ENCODE measurements at regions not wholly inside any gene's neighbourhood (a gene's known extent, or its start where the extent isn't known, plus 50 kb on each side); places are given as distances from the start of the nearest gene placed in this dataset.

- no peak overlapping the region for H3K14ac ChIP-seq (ENCODE audit: low read length in 2 of 2)
- H4K8ac ChIP-seq (ENCODE audit: low read length) = no peak overlapping the region
- H3K4me2 ChIP-seq (ENCODE audit: low read length, poor library complexity, severe bottlenecking) = no peak overlapping the region
- no peaks in the 10 kb centered on the region for H3K27me3 ChIP-seq (ENCODE audit: control insufficient read depth in 1 of 2, insufficient read depth in 1 of 2, low read length in 2 of 2)
- H2AK5ac ChIP-seq (ENCODE audit: low read length, severe bottlenecking) = no peak overlapping the region
- 70% methylated on average over 1 of the region's 1 CpG for WGBS
- H2AFZ ChIP-seq (ENCODE audit: low read depth, low read length) = no peak overlapping the region
- no peaks in the 10 kb centered on the region for H3K36me3 ChIP-seq (ENCODE audit: control insufficient read depth in 1 of 2, insufficient read depth in 2 of 2, low read depth in 1 of 2, low read length in 2 of 2)
- no peak overlapping the region for H3K4me3 ChIP-seq (ENCODE audit: insufficient read depth in 1 of 2, low read depth in 1 of 2, low read length in 2 of 2)
- H2BK120ac ChIP-seq (ENCODE audit: low read depth, low read length) = no peak overlapping the region
- H2BK12ac ChIP-seq (ENCODE audit: low read length in 2 of 2) = no peak overlapping the region
- no peak overlapping the region for H3K27ac ChIP-seq (ENCODE audit: low read length, poor library complexity, severe bottlenecking)
- no peak overlapping the region for H3K4ac ChIP-seq (ENCODE audit: low read depth in 1 of 2, low read length in 2 of 2)
- H3K4me1 ChIP-seq (ENCODE audit: control insufficient read depth, insufficient read depth, low read depth, low read length) = no peaks in the 10 kb centered on the region
- H3K23ac ChIP-seq (ENCODE audit: low read length in 2 of 2) = no peak overlapping the region
- no peak for DNase-seq
- no peak overlapping the region for H3K18ac ChIP-seq (ENCODE audit: low read depth in 1 of 2, low read length in 2 of 2)
- H3K9me3 ChIP-seq (ENCODE audit: control insufficient read depth, low read length) = no peaks in the 10 kb centered on the region
- no peaks in the 10 kb centered on the region for H3K79me1 ChIP-seq (replicated peaks; ENCODE audit: low read length, poor library complexity, severe bottlenecking)
- no peak overlapping the region for H2BK5ac ChIP-seq (ENCODE audit: low read depth, low read length, poor library complexity, severe bottlenecking)
- no peak overlapping the region for H3K9ac ChIP-seq (ENCODE audit: low read length)
- H2BK15ac ChIP-seq (ENCODE audit: low read depth, poor library complexity, severe bottlenecking) = no peak overlapping the region
- H4K91ac ChIP-seq (ENCODE audit: low read length) = no peak overlapping the region
Observed at GRCh38 chr5:93120051-93120450, 461.0 kb downstream of the NR2F1-AS1 start.

DNA sequence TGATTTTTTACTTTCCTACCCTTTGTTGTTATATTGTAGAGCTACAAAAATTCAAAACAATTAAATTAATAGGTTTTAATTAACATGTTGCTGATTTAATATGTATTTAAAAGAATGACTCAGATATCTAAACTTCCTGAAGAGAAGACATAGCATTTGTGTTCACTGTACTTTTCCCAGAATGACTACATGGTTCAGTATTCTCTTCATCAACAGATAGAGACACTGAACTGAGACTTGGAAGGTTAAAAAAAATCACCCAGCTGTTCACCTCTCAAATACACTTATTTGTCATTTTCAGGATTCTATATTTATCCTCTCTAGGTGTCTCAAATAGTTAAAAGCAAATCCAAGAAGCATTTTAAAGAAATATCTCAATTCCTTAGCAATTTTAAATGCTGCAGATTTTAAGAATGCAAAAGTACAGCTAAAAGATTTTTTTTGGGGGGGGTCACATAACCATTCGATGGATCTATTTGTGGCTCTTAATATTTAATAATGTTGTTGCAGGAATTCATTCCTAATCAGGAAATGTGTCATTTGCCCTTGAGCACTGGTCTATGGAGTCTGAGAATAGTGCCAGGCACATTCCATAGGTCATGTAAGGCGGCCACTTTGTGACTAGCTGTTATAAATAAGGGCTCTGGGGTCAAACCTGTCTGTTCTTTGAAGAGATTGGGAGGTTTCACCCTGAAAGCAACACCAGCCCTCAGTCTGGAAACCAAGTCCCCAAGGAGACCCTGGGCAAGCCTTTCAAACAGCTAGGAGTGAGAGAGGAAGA lies 463.1 kb downstream of the NR2F1-AS1 start:
- 61% methylated on average over 2 of the region's 2 CpGs for WGBS
- H3K14ac ChIP-seq (ENCODE audit: low read length in 2 of 2) = no peak overlapping the region
- no peak overlapping the region for H3K23ac ChIP-seq (ENCODE audit: low read length in 2 of 2)
- peak overlapping the region; percentile 61 for H2BK120ac ChIP-seq (ENCODE audit: low read depth, low read length)
- H4K91ac ChIP-seq (ENCODE audit: low read length) = no peak overlapping the region
- no peak overlapping the region for H2AK5ac ChIP-seq (ENCODE audit: low read length, severe bottlenecking)
- H3K9ac ChIP-seq (ENCODE audit: low read length) = no peak overlapping the region
- no peak overlapping the region for H3K27ac ChIP-seq (ENCODE audit: low read length, poor library complexity, severe bottlenecking)
- no peak overlapping the region for H4K8ac ChIP-seq (ENCODE audit: low read length)
- no peaks in the 10 kb centered on the region for H3K36me3 ChIP-seq (ENCODE audit: control insufficient read depth in 1 of 2, insufficient read depth in 2 of 2, low read depth in 1 of 2, low read length in 2 of 2)
- H3K4me3 ChIP-seq (ENCODE audit: insufficient read depth in 1 of 2, low read depth in 1 of 2, low read length in 2 of 2) = no peak overlapping the region
- peak overlapping the region; percentile 23 for H2BK15ac ChIP-seq (ENCODE audit: low read depth, poor library complexity, severe bottlenecking)
- no peaks in the 10 kb centered on the region for H3K4me1 ChIP-seq (ENCODE audit: control insufficient read depth, insufficient read depth, low read depth, low read length)
- no peaks in the 10 kb centered on the region for H3K79me1 ChIP-seq (replicated peaks; ENCODE audit: low read length, poor library complexity, severe bottlenecking)
- H3K4ac ChIP-seq (ENCODE audit: low read depth in 1 of 2, low read length in 2 of 2) = no peak overlapping the region
- no peak overlapping the region for H2BK12ac ChIP-seq (ENCODE audit: low read length in 2 of 2)
- peak; percentile 41 for DNase-seq
- H3K9me3 ChIP-seq (ENCODE audit: control insufficient read depth, low read length) = no peaks in the 10 kb centered on the region
- H2BK5ac ChIP-seq (ENCODE audit: low read depth, low read length, poor library complexity, severe bottlenecking) = no peak overlapping the region
- no peak overlapping the region for H2AFZ ChIP-seq (ENCODE audit: low read depth, low read length)
- peak overlapping the region in 1 of 2 experiments; percentile 70 for H3K18ac ChIP-seq (ENCODE audit: low read depth in 1 of 2, low read length in 2 of 2)
- H3K27me3 ChIP-seq (ENCODE audit: control insufficient read depth in 1 of 2, insufficient read depth in 1 of 2, low read length in 2 of 2) = no peaks in the 10 kb centered on the region
- no peak overlapping the region for H3K4me2 ChIP-seq (ENCODE audit: low read length, poor library complexity, severe bottlenecking)

- no peak overlapping the region for H2BK15ac ChIP-seq (ENCODE audit: low read depth, poor library complexity, severe bottlenecking)
- H3K9ac ChIP-seq (ENCODE audit: low read length) = no peak overlapping the region
- H2BK5ac ChIP-seq (ENCODE audit: low read depth, low read length, poor library complexity, severe bottlenecking) = no peak overlapping the region
- no peak overlapping the region for H3K4me2 ChIP-seq (ENCODE audit: low read length, poor library complexity, severe bottlenecking)
- H3K4me1 ChIP-seq (ENCODE audit: control insufficient read depth, insufficient read depth, low read depth, low read length) = no peaks in the 10 kb centered on the region
- no peak overlapping the region for H3K14ac ChIP-seq (ENCODE audit: low read length in 2 of 2)
- 8% methylated on average over 1 of the region's 4 CpGs for WGBS
- no peak overlapping the region for H2BK12ac ChIP-seq (ENCODE audit: low read length in 2 of 2)
- H3K4me3 ChIP-seq (ENCODE audit: insufficient read depth in 1 of 2, low read depth in 1 of 2, low read length in 2 of 2) = no peak overlapping the region
- no peak overlapping the region for H2AFZ ChIP-seq (ENCODE audit: low read depth, low read length)
- no peak overlapping the region for H3K18ac ChIP-seq (ENCODE audit: low read depth in 1 of 2, low read length in 2 of 2)
- no peak overlapping the region for H4K8ac ChIP-seq (ENCODE audit: low read length)
- no peaks in the 10 kb centered on the region for H3K79me1 ChIP-seq (replicated peaks; ENCODE audit: low read length, poor library complexity, severe bottlenecking)
- no peak overlapping the region for H2AK5ac ChIP-seq (ENCODE audit: low read length, severe bottlenecking)
- no peaks in the 10 kb centered on the region for H3K27me3 ChIP-seq (ENCODE audit: control insufficient read depth in 1 of 2, insufficient read depth in 1 of 2, low read length in 2 of 2)
- no peaks in the 10 kb centered on the region for H3K36me3 ChIP-seq (ENCODE audit: control insufficient read depth in 1 of 2, insufficient read depth in 2 of 2, low read depth in 1 of 2, low read length in 2 of 2)
- H3K4ac ChIP-seq (ENCODE audit: low read depth in 1 of 2, low read length in 2 of 2) = peak overlapping the region in 1 of 2 experiments; percentile 51
- H3K23ac ChIP-seq (ENCODE audit: low read length in 2 of 2) = no peak overlapping the region
- H3K27ac ChIP-seq (ENCODE audit: low read length, poor library complexity, severe bottlenecking) = no peak overlapping the region
- H2BK120ac ChIP-seq (ENCODE audit: low read depth, low read length) = no peak overlapping the region
- no peak overlapping the region for H4K91ac ChIP-seq (ENCODE audit: low read length)
- no peaks in the 10 kb centered on the region for H3K9me3 ChIP-seq (ENCODE audit: control insufficient read depth, low read length)
- peak; percentile 86 for DNase-seq
Observed at GRCh38 chr5:93107805-93108520, 473.1 kb downstream of the NR2F1-AS1 start.

- no peak overlapping the region for H3K27ac ChIP-seq (ENCODE audit: low read length, poor library complexity, severe bottlenecking)
- peak; percentile 61 for DNase-seq
- no peak overlapping the region for H3K4ac ChIP-seq (ENCODE audit: low read depth in 1 of 2, low read length in 2 of 2)
- no peak overlapping the region for H3K23ac ChIP-seq (ENCODE audit: low read length in 2 of 2)
- no peaks in the 10 kb centered on the region for H3K9me3 ChIP-seq (ENCODE audit: control insufficient read depth, low read length)
- H2AK5ac ChIP-seq (ENCODE audit: low read length, severe bottlenecking) = no peak overlapping the region
- no peaks in the 10 kb centered on the region for H3K27me3 ChIP-seq (ENCODE audit: control insufficient read depth in 1 of 2, insufficient read depth in 1 of 2, low read length in 2 of 2)
- peak overlapping the region in 1 of 2 experiments; percentile 39 for H2BK12ac ChIP-seq (ENCODE audit: low read length in 2 of 2)
- no peak overlapping the region for H3K4me2 ChIP-seq (ENCODE audit: low read length, poor library complexity, severe bottlenecking)
- no peak overlapping the region for H2BK5ac ChIP-seq (ENCODE audit: low read depth, low read length, poor library complexity, severe bottlenecking)
- no peak overlapping the region for H4K8ac ChIP-seq (ENCODE audit: low read length)
- H3K4me3 ChIP-seq (ENCODE audit: insufficient read depth in 1 of 2, low read depth in 1 of 2, low read length in 2 of 2) = no peak overlapping the region
- H2BK120ac ChIP-seq (ENCODE audit: low read depth, low read length) = no peak overlapping the region
- H3K14ac ChIP-seq (ENCODE audit: low read length in 2 of 2) = no peak overlapping the region
- no peaks in the 10 kb centered on the region for H3K36me3 ChIP-seq (ENCODE audit: control insufficient read depth in 1 of 2, insufficient read depth in 2 of 2, low read depth in 1 of 2, low read length in 2 of 2)
- no peak overlapping the region for H3K9ac ChIP-seq (ENCODE audit: low read length)
- H2BK15ac ChIP-seq (ENCODE audit: low read depth, poor library complexity, severe bottlenecking) = no peak overlapping the region
- H3K4me1 ChIP-seq (ENCODE audit: control insufficient read depth, insufficient read depth, low read depth, low read length) = no peaks in the 10 kb centered on the region
- no peak overlapping the region for H4K91ac ChIP-seq (ENCODE audit: low read length)
- H2AFZ ChIP-seq (ENCODE audit: low read depth, low read length) = no peak overlapping the region
- WGBS = no CpG with 5 or more reads among the region's 1 CpG
- H3K79me1 ChIP-seq (replicated peaks; ENCODE audit: low read length, poor library complexity, severe bottlenecking) = no peaks in the 10 kb centered on the region
- peak overlapping the region in 1 of 2 experiments; percentile 34 for H3K18ac ChIP-seq (ENCODE audit: low read depth in 1 of 2, low read length in 2 of 2)
Observed at GRCh38 chr5:93107141-93107540, 473.9 kb downstream of the NR2F1-AS1 start.
